HG03060 (cell line): ENCODE measurements at regions not wholly inside any gene's neighbourhood (a gene's known extent, or its start where the extent isn't known, plus 50 kb on each side); places are given as distances from the start of the nearest gene placed in this dataset.
"Not testable (repeated sequence)": the region's sequence is repeated elsewhere in the genome, so short reads cannot be mapped to it uniquely, and the experiment has no call there.

Experiments
- ATAC-seq: cut with Tn5 transposase; IDR thresholded peaks from one replicate; pipeline ENCODE4 v1.9.1; 2021; ENCODE audit warnings: low read depth, moderate number of reproducible peaks; ENCODE audit not compliant: unreplicated experiment

DNA sequence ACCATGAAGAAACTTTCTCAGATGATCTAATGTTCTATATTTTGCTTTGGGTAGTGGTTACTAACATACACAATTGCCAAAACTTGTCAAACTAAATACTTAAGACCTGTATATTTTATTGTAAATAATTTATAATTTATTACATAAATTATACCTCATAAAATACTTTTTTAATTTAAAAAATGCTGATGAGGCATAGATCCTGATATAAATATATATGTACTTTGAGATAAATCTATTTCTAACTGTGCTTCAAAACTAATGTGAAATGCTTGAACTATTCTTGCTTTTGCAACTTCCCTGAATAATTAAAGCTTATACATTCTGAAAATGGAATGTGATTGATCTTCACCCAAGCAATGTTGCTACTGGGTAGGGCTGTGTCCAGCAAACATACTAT, 568.8 kb downstream of the INSC start:
- ATAC-seq: no peak

DNA sequence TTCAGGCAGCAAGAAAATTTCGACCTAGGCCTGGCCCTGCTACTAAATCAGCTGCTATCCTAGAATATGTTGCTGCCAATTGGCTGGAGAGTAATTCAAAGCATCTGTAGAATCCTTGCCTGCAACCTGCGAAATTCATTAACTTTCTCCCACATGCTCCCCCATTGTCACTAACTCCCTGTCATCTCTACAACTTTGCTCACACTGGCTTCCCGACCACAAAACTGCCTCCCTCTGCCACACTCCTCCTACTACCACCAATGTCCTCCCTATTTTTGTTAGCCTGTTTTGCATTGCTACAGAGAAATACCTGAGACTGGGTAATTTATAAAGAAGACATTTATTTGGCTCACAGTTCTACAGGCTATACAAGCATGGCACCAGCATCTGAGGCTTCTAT, 570.6 kb downstream of the INSC start:
- no peak for ATAC-seq

DNA sequence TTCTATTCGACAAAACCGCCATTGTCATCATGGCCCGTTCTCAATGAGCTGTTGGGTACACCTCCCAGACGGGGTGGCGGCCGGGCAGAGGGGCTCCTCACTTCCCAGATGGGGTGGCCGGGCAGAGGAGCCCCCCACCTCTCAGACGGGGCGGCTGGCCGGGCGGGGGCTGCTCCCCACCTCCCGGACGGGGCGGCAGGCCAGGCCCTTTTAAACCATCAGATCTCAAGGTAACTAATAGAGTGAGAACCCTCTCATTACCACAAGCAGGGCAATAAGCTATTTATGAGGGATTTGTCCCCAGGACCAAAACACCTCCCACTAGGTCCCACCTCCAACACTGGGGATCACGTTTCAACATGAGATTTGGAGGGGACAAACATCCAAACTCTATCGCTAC, 571.5 kb downstream of the INSC start:
- ATAC-seq: not testable (repeated sequence)

DNA sequence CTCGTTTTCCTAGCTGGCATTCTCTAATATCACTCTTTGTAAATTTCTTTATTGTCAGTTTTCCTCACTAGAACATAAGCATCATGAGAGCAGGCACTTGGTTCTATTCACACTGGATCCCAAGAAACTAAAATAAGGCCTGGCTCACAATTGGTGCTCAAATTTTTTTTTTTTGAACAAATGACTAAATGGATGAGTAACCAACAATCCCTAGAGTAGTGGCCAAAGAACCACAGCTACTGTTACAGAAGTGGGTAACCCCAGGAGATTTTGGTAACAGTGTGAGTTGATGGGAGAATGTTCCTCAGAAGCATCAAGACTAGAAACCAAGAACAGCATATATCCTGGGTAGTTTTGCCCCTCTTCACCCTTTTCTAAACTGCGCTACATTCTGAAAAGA, 572.6 kb downstream of the INSC start:
- ATAC-seq: no peak

DNA sequence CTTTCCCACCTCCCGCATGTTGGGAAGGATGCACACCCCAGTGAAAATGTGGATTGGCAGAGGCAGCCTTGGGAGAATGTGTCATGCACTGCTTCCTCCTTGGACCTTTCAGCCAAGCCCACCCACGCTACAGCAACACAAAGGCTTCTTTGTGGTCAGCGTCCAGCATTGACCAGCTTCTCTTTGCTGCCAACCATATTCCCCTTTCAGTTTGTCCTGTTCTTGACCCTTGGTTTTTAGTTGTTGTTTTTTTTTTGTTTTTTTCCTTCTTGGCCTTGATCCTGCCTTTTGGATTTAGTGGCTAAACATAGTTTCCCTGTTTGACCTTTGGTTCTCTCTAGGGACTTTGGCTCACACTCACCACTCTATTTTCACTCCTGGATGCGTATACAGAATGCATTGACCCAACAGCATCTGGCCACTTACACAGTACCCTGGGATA, 573.6 kb downstream of the INSC start:
- no peak for ATAC-seq

DNA sequence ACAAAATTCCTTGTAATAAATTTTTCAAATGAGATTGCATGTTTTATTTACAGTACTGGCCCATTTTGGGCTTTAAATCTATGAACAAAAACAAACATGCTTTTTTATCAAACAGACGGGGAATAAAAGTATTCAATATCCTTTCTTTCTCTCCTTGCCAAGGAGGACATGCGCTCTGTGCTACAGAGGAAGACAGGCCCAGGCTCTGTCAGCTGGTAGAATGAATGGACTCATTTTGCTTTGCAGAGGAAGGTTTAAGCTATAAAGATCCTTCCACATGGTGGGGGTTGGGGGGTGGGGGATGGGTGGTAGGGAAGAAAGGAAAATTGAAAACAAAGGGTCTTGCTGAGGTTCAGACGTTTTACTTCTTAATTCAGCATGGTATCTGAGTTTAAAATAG, 575.6 kb downstream of the INSC start:
- no peak for ATAC-seq

DNA sequence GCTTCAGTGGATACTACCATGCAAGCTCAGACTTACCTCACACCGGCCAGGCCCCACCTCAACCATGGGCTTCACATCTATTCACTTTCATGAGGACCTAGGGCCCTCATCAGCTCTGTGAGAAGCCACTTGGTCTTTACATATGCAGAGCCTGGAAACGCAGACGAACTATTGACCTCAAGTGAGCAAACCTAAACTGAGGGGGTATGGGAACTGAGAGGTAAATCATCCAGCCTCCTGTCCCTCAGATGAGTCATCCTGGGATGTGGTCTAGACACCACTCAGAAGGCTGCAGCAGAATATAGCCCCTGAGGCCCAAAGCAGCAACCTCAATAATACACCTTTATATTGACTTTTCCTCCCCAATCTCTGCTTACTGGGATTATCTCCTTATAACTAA, 578.0 kb downstream of the INSC start:
- peak; percentile 61 for ATAC-seq

DNA sequence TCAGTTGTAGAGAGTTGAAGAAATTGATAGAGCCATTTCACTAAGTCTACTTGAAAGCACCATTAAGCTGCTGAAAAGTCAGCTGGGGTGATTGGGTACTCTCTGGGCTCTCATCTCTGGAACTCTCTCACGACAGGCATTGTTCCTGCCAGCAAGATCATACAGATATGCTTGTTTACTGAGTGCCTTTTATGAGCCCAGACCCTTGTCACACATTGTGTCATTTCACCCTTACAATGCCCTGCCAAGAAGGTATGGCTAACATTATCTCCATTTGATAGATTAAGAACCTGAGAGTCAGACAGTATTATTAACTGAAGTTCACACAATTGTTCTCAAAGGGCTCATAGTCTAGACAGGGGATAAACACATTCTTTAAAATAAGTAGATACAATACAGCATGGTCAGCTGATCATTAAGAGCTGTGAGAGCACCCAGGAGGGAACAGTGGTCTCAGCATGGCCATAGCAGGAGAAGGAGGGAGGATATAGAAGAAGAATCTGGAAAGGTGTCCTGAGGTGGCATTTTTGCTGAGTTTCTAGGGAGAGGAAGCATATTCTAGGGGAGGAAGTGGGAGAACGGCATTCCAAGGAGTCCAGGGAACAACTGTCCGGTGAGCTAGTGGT, 580.5 kb downstream of the INSC start:
- ATAC-seq: no peak

DNA sequence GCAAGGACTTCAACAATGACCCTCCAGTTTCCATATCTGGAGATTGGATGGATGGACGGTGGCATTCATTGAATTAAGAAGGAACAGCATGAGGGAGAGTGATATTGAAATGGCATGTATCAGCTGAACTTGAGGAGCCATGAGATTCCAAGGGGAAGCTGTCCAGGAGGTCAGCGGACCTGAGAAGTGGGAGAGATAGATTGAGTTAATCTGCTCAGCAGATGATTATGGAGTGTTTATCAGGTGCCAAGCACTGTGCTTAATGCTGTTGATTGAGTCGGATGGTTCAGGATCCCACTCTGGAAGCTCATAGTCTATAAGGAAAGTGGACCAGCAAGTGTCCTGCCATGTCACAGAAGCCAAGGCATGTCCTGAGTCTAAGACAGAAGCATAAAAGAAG, 581.3 kb downstream of the INSC start:
- ATAC-seq: no peak

DNA sequence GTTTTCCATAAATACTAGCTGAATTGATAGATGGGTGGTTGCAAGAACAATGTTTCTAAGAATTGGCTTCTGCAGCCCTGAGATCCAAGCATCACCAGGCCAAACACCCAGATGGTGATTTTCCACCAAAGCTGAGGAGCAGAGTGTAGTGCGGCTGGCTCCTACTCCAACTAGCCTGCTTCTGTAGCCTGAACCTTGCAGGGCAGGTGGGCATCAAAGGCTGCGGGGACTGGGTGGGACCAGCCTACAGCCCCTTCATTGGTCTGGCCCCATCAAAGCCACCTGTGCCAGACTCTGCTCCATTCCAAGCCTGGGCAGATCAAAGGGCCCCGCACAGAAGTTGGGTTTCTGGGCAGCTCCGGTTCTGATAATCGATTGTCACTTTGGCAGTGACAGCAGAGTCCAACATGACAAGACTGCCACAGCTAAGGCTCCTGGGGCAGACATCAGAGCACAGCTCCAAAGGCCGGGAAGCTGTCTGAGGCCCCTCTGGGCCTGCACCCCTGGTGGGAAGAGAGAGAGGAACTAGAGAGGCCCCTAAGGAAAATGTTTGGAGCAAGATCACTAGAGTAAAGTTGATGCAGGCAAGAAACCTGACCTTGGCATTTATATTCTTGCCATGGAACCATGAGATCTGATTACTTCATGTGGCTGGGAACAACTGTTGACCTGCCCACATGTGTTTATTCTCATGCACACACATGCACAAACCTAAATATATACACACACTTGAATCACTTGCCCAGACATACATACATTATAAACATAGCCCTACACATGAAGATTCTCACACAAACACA, 582.9 kb downstream of the INSC start:
- no peak for ATAC-seq

DNA sequence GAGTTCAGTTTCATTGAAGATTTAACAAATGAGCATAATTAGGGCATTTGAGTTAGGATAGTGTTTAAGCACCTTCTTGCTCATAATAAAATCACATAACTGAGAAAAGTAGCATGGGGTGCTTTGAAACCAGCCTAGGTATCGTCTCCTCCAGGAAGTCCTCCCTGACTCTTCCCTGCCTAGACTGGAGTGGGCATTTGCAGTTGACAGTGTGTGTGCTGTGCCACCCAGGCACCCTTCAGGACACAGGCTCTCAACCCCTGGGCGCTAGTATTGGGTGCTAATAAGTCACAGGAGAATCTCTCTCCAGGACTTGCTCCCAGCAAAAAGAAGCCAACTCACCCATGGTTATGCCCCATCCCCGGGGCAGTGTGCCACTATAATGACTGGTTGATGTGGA, 584.1 kb downstream of the INSC start:
- no peak for ATAC-seq

DNA sequence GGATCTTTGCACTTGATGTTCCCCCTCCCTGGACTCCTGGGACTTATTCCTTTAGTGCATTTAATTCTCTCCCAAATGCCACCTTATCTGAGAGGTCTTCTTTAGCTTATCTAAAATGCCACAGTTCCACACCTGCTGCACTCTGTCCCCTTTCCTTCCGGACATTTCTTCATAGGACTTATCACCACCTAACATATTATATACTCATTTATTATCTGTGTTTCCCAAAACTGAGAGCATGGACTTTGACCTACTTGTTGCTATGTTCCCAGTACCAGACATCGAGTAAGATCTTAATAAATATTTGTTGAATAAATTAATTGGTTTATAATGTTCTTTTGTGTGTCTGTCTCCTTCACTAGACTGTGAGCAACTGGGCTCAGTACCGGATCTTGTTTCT, 585.3 kb downstream of the INSC start:
- ATAC-seq: no peak

DNA sequence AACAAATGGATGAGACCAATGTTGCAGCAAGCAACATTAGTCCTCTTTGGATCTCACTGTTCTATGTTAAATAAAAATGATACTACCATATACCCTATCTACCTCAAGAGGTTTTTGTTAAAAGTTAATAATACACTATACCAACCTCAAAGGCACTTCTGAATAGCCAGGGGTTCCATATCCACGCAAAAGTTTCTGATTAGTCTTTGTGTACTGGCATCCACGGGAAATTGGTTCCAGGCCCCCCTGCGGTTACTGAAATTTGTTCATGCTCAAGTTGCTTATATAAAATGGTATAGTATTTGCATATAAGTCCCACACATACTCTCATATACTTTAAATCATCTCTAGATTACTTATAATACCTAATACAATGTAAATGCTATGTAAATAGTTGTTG, 585.7 kb downstream of the INSC start:
- ATAC-seq: no peak

DNA sequence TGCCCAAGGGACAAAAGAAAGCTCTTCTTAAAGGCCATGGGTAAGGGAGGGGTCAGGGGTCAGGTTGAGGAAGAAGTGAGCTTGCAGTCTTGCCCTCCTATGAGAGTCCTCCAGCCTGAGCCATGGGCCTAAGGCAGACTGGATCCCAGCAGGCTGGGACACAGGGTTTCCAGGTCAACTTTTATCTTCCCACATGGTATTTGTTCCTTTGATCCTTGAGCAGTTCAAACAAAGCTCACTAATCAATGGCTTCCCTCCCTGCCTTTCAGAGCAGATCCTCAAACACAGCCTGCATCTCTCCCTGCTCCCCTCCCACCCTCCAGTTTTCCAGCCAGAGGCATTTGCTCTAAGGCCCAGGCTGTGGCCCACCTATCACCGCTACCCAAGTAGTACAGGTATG, 589.3 kb downstream of the INSC start:
- no peak for ATAC-seq

DNA sequence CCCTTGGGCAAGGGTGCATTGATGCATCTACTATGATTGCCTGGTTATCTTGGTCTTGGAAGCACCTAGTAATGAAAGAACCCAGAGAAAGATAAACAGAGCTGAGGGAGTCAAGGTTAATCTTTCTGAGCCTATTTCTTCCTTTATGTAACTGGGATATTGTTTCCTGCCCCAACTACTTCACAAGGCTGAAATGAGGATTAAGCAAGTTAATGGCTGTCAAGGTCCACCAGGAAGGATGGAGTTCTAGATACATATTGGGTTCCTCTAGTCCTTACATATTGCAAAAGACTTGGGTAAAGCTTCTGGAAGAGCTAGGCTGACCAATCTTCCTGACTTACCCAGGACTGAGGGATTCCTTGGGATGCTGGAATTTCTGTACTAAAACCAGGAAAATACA, 589.8 kb downstream of the INSC start:
- ATAC-seq: no peak

DNA sequence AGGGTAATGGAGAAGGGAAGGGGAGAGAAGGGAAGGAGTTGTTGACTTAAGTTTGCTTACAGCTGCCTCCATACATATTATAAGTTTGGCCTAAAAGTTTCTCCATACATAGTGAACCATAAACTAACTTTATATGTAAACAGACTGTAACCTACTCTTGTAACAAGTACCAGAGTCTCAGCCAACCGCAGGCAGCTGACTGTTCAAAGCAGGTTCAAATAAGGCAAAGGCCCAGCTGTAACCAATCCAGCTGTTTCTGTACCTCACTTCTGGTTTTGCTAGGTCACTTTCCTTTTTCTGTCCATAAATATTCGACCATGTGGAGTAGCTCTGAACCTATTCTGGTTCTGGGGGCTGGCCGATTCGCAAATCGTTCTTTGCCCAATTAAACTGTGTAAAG, 591.2 kb downstream of the INSC start:
- no peak for ATAC-seq

DNA sequence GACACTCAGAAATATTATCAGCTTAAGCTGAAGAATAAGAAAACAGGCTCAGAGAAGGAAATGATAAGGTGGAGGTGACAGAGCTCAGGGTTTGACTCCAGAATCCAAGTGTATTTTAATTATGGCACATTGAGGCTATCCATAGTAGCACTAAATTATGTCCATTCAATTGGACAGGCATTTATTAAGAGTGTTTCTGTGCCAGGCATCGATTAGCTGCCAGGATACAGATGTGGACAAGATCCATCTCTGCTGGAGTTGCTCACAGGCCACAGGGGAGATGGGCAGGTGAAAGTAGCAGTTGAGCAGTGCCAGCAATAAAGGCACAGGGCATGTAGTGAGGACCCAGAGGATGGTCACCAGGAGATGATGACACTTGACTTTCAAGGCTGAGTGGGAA, 592.5 kb downstream of the INSC start:
- ATAC-seq: no peak

DNA sequence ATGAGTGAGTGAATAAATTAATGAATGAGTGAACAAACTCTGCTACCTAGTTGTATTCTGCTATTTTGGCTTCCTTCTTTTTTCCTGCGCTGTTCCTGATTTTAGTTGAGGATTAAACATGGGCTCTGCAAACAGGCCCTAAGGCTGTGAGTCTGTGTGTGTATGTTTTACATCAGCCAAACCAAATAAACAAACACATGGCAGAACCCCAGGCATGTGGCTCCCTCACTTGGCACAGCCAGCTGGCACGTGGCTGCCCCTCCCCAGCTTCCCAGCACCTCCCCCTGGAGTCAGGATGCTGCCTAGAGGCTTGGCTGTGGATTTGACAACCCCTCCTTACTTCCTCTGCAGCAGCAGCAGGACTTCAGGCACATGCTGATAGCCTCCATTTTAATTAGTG, 593.2 kb downstream of the INSC start:
- no peak for ATAC-seq

DNA sequence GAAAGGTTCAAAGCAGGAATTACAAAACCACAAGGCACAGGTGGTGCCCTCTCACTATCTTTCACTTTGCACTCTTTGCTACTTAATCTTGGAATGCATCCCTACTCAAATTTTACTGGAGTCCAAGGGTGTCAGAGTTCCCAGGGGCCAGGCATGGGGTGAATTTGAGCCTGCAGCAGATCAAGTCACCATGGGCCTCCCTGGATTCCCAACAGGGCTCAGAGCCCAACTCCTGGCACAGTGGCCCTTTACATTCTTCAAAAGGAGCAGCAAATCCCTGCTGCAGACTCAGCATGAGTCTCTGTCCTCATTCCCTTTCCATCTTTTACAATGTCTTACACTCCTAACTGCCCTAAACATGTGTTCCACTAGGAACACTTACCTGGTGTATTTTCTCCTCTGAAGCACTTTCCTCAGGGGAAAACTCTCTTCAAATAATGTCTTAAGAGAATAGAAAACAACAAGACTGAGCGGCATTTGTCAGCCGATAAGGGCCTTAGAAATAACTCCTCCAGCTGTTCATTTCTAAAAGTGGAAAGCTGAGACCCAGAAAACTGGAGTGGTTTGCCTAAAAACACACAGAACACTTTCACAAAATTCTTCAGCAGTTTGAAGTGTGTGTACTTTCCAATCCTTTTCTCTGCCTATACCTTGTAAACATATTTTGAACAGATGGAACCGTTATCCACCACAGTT, 596.0 kb downstream of the INSC start:
- ATAC-seq: no peak

DNA sequence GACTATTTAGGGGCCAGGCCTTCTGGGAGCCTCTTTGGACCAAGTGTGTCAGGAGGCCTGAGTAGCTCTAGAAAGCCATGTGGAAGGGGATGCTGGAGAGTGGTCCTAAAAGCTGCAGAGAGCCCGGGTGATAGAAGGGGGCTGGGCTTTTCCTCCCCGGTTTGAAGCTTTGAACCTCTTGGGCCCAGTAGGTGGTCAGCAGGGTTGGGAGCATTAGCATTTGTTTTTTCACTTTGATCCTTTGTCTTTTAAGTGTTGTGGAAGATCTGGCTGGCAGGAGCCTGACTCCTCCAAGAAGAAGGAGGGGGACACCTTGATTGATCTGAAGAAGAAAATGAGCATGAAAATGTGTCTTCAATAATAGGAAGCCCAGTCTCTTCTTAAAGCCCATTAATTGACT, 596.6 kb downstream of the INSC start:
- no peak for ATAC-seq

DNA sequence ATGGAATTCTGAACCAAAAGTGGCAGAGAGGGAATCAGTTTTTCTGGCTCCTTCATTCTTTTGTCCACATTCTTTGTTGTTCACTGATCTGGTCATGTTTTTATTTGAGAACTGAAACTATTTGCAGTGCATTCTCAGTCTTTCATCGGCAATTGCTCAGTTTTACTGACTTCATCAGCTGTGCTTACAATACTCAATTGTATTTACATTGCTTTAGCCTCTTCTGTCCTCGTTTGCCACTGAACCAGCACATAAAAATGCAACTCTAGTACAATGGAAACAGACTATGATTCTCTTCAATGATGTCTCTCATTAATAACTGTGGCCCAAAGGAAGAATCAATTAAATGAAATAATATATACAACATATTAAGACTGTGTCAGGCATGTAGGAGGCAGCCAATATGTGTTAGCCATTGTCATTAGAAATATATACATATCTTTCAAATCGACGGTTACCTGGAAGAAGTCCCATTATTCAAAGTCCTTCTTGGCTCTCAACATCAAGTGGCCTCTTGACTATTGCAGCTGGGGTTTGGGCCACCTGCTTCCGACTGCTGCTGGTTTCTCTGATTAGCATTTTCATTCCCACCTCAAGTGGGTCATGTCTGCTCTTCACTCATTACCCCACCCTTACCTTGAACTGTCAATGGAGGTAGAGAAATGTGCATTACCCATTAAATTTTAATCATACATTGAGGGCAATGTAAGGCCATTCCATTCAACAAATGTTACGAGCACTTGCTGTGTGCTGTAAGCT, 600.1 kb downstream of the INSC start:
- no peak for ATAC-seq
